ENCODE measurements at regions not wholly inside any gene's neighbourhood (a gene's known extent, or its start where the extent isn't known, plus 50 kb on each side); places are given as distances from the start of the nearest gene placed in this dataset.

DNA sequence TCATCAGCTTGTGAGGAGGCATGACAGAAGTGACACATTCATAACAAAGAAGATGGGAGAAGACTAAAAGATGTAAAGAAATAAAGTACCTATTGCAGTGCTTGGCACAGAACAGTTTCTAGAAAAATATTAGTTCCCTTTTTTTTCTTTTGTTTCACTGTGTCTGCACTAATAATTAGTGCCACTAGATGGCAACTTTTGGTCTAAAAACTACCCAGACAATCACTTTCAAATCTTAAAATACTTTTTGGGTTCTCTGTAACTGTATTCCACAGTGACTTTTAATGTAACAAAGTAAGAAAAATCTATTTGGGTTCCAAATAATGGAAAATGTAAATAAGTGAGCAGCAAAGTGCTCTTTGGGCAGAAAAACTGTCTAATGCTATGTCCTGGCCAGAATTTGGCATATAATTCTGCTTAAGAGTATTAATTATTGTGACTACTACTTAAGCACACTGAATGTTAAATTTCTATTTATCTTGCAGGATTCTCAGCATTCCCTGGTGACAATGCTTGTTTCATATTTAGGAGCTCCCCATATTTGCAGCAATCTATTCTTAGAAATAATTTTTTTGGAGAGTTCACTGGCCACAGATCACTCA is 134.8 kb upstream of the KIF5B start:
- peak; percentile 81 for ATAC-seq (ENCODE audit: low read depth)
- Histone ChIP-seq H3K4me3 (ENCODE audit: insufficient read depth, low read depth, low read length) (no peak overlapping the region), H3K36me3 (ENCODE audit: control insufficient read depth, insufficient read depth, low read length) (no peaks in the 10 kb centered on the region), H3K4me1 (ENCODE audit: control insufficient read depth, insufficient read depth, low read length) (no peaks in the 10 kb centered on the region), H3K9me1 (ENCODE audit: insufficient read depth, low read length) (no peaks in the 10 kb centered on the region), H2BK5ac (ENCODE audit: low read depth, low read length, poor library complexity, severe bottlenecking) (no peak overlapping the region), H3K23ac (ENCODE audit: low read depth, low read length) (no peak overlapping the region), H3K79me1 (ENCODE audit: low read depth in 1 of 2, low read length in 2 of 2) (no peaks in the 10 kb centered on the region), H3K27me3 (ENCODE audit: control insufficient read depth, insufficient read depth, low read length) (peaks cover 7% of the 10 kb centered on the region), H4K20me1 (ENCODE audit: insufficient read depth, low read length) (no peaks in the 10 kb centered on the region), H2AK9ac (replicated peaks; ENCODE audit: low read depth, low read length, poor library complexity) (no peak overlapping the region), H3K27ac (ENCODE audit: insufficient read depth, low read length) (no peak overlapping the region), H3K56ac (ENCODE audit: extremely low read depth, insufficient read depth, low read length) (no peak overlapping the region), H3K14ac (replicated peaks; ENCODE audit: low read depth, low read length) (no peak overlapping the region), H2BK20ac (ENCODE audit: low read depth, low read length) (no peak overlapping the region), H2AFZ (replicated peaks; ENCODE audit: low read length, poor library complexity) (no peak overlapping the region), H4K91ac (ENCODE audit: insufficient read depth, low read depth, low read length) (no peak overlapping the region), H2AK5ac (ENCODE audit: low read depth, low read length) (no peak overlapping the region), H3K4ac (ENCODE audit: low read depth, low read length) (no peak overlapping the region), H2BK15ac (ENCODE audit: low read depth, low read length) (no peak overlapping the region), H3K4me2 (ENCODE audit: low read depth, low read length) (no peak overlapping the region), H2BK120ac (ENCODE audit: low read depth, low read length) (no peak overlapping the region), H3K18ac (ENCODE audit: low read depth, low read length) (no peak overlapping the region), H4K5ac (ENCODE audit: low read depth, low read length) (no peak overlapping the region), H3K9me3 (ENCODE audit: control insufficient read depth, insufficient read depth, low read length) (no peaks in the 10 kb centered on the region), H4K8ac (ENCODE audit: low read depth in 2 of 2, low read length in 2 of 2) (no peak overlapping the region), H3K9ac (ENCODE audit: low read depth, low read length) (no peak overlapping the region)
- in situ Hi-C loops (cut with MboI; ENCODE audit: low sequenced_read_pairs) (no loop called here), dilution Hi-C loops (cut with HindIII; ENCODE audit: low sequenced_read_pairs, unreplicated experiment) (no loop called here), intact Hi-C loops (cut with micrococcal nuclease) (loop anchor here (1.0 to 5.0 kb wide), 3 partner anchors 155 to 816 kb away; no protein-coding TSS in a partner anchor)
- POLR2A ChIA-PET (ENCODE audit: unreplicated experiment) = no interaction called here
- DNase-seq = peak; percentile 36
- TF ChIP-seq RAD21 (IDR thresholded peaks at IDR 0.05; ENCODE audit: low read length) (peak; percentile 61), NFE2L2 (IDR thresholded peaks at IDR 0.05; ENCODE audit: low read depth, low read length) (no peak), CTCF (conservative IDR thresholded peaks at IDR 0.05; ENCODE audit: low read depth, low read length) (peak; percentile 77), SMC3 (IDR thresholded peaks at IDR 0.05; ENCODE audit: low read depth, low read length) (peak; percentile 67)
- CTCF ChIA-PET = interaction anchor here (1.2 kb wide), 1 partner anchor 22 kb away, joined by 4 read pairs; no protein-coding TSS in a partner anchor
- BruUV-seq (replicated peaks) = no TSS peak

All from IMR-90 (cell line).